ENCODE measurements at regions not wholly inside any gene's neighbourhood (a gene's known extent, or its start where the extent isn't known, plus 50 kb on each side); places are given as distances from the start of the nearest gene placed in this dataset.

DNA sequence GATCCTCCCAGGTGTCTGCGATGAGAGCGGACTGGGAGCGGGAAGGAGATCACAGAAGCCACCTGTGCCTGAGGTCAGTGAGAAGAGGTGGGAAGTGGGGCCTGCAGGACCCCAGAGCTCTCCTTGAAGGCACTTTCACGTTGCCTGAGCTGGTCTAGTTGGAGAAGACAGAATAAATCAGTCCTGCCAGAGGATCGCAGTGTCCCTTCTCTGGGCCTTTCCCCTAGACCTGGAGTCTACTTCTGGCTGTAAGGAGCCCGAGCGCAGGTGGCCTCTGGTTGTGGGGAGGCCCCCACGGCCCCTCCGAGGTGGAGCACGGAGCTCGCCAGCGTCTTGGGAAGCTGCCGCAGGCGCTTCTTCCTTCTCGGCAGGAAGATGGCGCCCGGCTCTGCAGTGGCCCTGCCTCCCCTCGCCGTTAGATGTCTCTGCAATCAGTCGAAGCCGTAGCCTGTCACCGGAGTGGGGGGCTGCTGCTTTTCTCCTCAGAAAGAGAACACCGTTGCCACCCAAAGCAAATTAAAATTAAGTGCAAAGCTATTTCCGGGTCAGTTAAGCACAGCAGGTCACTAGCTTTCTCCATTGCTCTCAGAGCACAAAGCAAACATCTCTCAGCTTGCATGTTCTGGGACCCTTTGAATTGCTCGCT, 212.0 kb upstream of the MYT1L start:
- DNase-seq (ENCODE audit: extremely low read depth, low read depth) = no peak
- TF ChIP-seq, protein P1, sequence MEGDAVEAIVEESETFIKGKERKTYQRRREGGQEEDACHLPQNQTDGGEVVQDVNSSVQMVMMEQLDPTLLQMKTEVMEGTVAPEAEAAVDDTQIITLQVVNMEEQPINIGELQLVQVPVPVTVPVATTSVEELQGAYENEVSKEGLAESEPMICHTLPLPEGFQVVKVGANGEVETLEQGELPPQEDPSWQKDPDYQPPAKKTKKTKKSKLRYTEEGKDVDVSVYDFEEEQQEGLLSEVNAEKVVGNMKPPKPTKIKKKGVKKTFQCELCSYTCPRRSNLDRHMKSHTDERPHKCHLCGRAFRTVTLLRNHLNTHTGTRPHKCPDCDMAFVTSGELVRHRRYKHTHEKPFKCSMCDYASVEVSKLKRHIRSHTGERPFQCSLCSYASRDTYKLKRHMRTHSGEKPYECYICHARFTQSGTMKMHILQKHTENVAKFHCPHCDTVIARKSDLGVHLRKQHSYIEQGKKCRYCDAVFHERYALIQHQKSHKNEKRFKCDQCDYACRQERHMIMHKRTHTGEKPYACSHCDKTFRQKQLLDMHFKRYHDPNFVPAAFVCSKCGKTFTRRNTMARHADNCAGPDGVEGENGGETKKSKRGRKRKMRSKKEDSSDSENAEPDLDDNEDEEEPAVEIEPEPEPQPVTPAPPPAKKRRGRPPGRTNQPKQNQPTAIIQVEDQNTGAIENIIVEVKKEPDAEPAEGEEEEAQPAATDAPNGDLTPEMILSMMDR (IDR thresholded peaks at IDR 0.05; ENCODE audit: low read depth, low read length) = no peak

DNA sequence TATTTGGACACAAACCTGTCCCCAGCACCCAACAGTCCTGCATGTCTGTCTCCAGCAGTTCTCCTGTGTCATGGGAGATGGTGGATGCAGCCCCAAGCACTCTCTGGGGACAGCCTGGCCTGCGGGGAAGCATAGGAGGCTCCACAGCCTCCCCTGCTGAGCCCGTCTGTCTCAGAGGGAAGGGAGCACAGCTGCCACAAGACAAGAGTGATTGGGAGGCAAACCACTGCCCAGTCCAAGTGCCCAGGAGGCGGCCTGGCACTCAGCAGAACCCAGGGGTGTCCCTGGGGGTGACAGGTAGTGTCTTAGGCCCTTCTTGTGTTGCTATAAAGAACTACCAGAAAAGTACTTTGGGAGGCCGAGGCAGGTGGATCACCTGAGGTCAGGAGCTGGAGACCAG, 211.2 kb upstream of the MYT1L start:
- no peak for DNase-seq (ENCODE audit: extremely low read depth, low read depth)
- TF ChIP-seq, protein P1 (IDR thresholded peaks at IDR 0.05; ENCODE audit: low read depth, low read length) = no peak

DNA sequence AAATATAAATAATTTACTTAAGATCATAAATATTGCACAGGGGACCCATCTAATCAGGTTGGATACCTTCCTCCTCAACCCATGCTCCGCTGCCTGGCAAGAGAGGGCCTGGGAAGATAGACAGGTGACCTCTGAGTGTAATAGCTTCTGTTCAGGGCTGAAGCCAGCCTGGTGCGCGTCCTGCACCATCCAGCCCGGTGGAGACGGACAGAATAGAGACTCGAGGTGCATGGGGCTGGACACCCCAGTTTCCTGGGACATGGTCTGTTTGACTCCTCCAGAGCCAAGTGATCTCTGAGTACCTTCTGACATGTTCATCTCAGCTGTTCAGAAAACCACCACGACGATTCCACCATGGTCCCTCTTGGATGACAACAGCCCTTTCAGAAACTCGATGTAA, 209.3 kb upstream of the MYT1L start:
- no peak for DNase-seq (ENCODE audit: extremely low read depth, low read depth)
- TF ChIP-seq, protein P1 (IDR thresholded peaks at IDR 0.05; ENCODE audit: low read depth, low read length) = no peak

DNA sequence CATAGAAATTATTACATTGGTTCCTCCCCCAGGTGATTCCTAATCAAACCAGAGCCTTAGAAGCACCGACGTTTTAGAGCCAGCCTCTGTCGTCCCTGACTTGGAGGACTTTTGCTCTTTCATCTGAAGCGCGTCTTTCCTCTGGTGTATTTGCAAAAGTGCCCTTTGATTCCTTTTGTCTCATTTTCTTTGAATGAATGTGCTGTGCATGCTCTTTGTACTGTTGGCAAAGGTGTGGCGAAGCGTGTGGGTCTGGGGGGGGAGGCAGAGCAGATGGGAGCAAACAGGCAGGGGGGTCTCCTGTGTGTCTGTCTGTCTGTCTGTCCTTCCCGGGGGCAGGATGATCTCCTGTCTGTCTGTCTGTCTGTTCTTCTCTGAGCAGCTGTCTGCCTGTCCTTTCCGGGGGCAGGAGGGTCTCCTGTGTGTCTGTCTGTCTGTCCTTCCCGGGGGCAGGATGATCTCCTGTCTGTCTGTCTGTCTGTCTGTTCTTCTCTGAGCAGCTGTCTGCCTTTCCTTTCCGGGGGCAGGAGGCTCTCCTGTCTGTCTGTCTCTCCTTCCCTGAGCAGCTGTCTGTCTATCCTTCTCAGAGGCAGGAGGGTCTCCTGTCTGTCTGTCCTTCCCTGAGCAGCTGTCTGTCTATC, 205.5 kb upstream of the MYT1L start:
- TF ChIP-seq, protein P1 (IDR thresholded peaks at IDR 0.05; ENCODE audit: low read depth, low read length) = no peak
- no peak for DNase-seq (ENCODE audit: extremely low read depth, low read depth)

DNA sequence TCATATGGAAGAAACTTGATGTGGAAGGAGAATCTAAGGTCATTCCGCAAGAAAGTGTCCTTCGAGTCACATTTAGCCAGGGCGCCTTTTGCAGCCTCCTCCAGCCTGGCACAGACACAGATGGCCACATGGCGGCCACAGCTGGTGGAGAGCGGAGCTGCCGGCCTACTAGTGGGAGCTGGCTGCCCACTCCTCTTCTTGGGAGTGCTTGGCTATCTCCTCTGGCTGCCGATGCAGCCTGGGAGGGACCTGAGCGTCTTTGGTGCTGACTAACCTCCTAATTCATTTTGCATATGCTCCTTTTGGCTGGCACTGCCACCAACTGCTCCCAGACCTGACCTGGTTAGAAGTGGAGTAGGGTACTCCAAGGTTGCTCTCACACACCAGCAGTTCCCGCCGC, 199.3 kb upstream of the MYT1L start:
- DNase-seq (ENCODE audit: extremely low read depth, low read depth) = no peak
- TF ChIP-seq, protein P1 (IDR thresholded peaks at IDR 0.05; ENCODE audit: low read depth, low read length) = no peak

DNA sequence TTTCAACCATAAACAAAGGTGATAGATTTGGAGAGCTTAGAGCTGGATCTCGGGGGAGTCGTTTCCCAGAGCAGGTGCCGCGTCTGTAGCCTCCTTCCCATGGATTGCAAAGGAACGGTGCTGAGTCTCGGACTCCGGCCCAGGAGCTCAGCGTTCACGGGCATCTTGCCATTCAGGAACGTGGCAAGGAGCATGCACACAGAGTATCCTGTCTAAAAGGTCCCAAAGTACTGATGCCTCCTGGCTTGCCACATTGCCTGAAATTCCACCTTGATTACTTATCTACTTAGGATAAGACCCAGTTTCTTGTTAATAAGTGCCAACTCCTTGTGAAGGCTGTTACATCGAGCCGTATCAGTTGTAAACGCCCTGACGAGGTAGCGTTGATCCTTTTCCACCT, 197.8 kb upstream of the MYT1L start:
- TF ChIP-seq, protein P1 (IDR thresholded peaks at IDR 0.05; ENCODE audit: low read depth, low read length) = no peak
- DNase-seq (ENCODE audit: extremely low read depth, low read depth) = no peak

DNA sequence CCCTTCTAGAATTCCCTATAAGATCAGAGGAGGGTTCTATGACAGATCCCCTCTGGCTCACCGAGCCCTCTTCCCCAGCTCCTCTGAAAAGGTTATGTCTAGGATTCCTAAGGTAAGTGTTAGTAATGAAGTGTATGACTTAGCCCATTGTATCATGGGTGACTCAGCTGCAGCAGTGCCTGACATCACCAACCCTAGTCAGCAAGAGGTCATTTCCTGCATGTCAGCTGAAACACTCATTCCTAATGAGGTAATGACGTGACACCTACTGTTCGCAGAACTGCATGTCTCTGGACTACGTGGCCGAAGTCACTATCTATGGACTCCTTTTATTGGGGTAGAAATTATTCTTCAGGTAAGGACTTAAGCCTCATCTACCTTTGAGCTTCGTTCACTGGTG, 196.1 kb upstream of the MYT1L start:
- TF ChIP-seq, protein P1 (IDR thresholded peaks at IDR 0.05; ENCODE audit: low read depth, low read length) = no peak
- DNase-seq (ENCODE audit: extremely low read depth, low read depth) = no peak

Data from AG09319 (cell line).